Adrenal gland (tissue), 5 donors: ENCODE measurements at regions not wholly inside any gene's neighbourhood (a gene's known extent, or its start where the extent isn't known, plus 50 kb on each side); places are given as distances from the start of the nearest gene placed in this dataset.

Source experiments
- POLR2A ChIP-seq, 2 donors: fragments of 450-650 bp; IDR thresholded peaks; one replicate each; pipeline ENCODE4 v1.6.1; 2017; ENCODE audit warnings: antibody characterized with exemption in 2 of 2, mild to moderate bottlenecking in 2 of 2, moderate library complexity in 1 of 2
- TF ChIP-seq, protein P1 (sequence below), 6 experiments: fragments of 450-650 bp in 4 of 6; fragments of 200-600 bp in 2 of 6; sonication (generic) in 1 of 6; IDR thresholded peaks; 1 replicate in 5 of 6; 2 replicates in 1 of 6; pipeline versions ENCODE4 v1.5.1 to v1.8.0; 2016 to 2021; ENCODE audit warnings: antibody characterized with exemption in 6 of 6, mild to moderate bottlenecking in 2 of 6, moderate library complexity in 1 of 6
- donor health status: DM: no; HTN: no; CAD: no.

DNA sequence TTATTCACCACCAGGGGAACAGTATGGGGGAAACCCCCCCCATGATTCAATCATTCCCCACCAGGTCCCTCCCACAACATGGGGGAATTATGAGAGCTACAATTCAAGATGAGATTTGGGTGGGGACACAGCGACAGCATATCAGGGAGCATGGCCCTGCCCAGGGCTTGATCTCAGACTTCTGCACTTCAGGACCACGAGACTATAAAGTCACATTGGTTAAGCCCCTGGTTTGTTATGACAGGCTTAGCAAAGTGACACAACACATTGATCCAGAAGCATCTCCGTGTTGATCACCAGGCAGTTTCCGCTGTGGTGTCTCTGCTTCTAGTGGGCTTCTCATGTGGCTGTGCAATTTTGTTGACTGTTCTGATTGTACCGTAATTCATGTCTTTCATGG is 312.7 kb upstream of the C1orf174 start:
- TF ChIP-seq, protein P1, sequence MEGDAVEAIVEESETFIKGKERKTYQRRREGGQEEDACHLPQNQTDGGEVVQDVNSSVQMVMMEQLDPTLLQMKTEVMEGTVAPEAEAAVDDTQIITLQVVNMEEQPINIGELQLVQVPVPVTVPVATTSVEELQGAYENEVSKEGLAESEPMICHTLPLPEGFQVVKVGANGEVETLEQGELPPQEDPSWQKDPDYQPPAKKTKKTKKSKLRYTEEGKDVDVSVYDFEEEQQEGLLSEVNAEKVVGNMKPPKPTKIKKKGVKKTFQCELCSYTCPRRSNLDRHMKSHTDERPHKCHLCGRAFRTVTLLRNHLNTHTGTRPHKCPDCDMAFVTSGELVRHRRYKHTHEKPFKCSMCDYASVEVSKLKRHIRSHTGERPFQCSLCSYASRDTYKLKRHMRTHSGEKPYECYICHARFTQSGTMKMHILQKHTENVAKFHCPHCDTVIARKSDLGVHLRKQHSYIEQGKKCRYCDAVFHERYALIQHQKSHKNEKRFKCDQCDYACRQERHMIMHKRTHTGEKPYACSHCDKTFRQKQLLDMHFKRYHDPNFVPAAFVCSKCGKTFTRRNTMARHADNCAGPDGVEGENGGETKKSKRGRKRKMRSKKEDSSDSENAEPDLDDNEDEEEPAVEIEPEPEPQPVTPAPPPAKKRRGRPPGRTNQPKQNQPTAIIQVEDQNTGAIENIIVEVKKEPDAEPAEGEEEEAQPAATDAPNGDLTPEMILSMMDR (IDR thresholded peaks at IDR 0.05), result no peak
- TF ChIP-seq POLR2A (IDR thresholded peaks at IDR 0.05), result no peak
